Panc1 (cell line): ENCODE measurements at regions not wholly inside any gene's neighbourhood (a gene's known extent, or its start where the extent isn't known, plus 50 kb on each side); places are given as distances from the start of the nearest gene placed in this dataset.

ENCODE experiments used
- ATAC-seq: fragments of 200-7000 bp; cut with Tn5 transposase; 2 replicates; pipeline ENCODE4 v1.9.1; 2020; ENCODE audit warnings: mild to moderate bottlenecking, moderate library complexity
- BruUV-seq: library from RNA; stranded (reverse); fragments of 400-500 nt; replicated peaks from 2 replicates; lab custom pipeline; 2021; lab: Mats Ljungman, UMichigan
- CTCF ChIA-PET: fragments of 300-600 bp; sonication (Branson Sonifier 250); formaldehyde crosslinking; loops from one replicate; lab custom pipeline; 2022; ENCODE audit warnings: antibody characterized with exemption; lab: Charles Lee
- POLR2A ChIA-PET: fragments of 300-600 bp; sonication (Branson Sonifier 250); formaldehyde crosslinking; loops from one replicate; lab custom pipeline; 2022; ENCODE audit warnings: antibody characterized with exemption; lab: Charles Lee
- DNase-seq: peaks from one replicate; pipeline ENCODE4 v3.0.0-alpha.2; 2010; ENCODE audit warnings: low read depth, low spot score
- H3K27ac ChIP-seq: 2 replicates; pipeline ENCODE4 v1.5.1; 2011; ENCODE audit warnings: mild to moderate bottlenecking, low read length, inconsistent platforms
- H3K27me3 ChIP-seq: fragments of 200-500 bp; sonication (Bioruptor generic); 2 replicates; pipeline ENCODE4 v1.6.0; 2014; ENCODE audit warnings: low read length, inconsistent platforms; ENCODE audit not compliant: control insufficient read depth, insufficient read depth
- H3K36me3 ChIP-seq: fragments of 200-500 bp; sonication (Bioruptor generic); 2 replicates; pipeline ENCODE4 v1.5.1; 2014; ENCODE audit warnings: inconsistent platforms, mild to moderate bottlenecking, low read length, moderate library complexity; ENCODE audit not compliant: control insufficient read depth, insufficient read depth
- H3K4me1 ChIP-seq: 2 replicates; pipeline ENCODE4 v1.5.1; 2011; ENCODE audit warnings: inconsistent platforms, mild to moderate bottlenecking, low read length, moderate library complexity; ENCODE audit not compliant: control insufficient read depth, insufficient read depth
- H3K4me3 ChIP-seq, 2 experiments: 2 replicates each; pipeline ENCODE4 v1.5.1; 2011 to 2012; ENCODE audit warnings: low read depth in 2 of 2, low read length in 2 of 2, mild to moderate bottlenecking in 2 of 2, inconsistent platforms in 1 of 2, moderate library complexity in 1 of 2
- H3K9me3 ChIP-seq: fragments of 200-500 bp; sonication (Bioruptor generic); 2 replicates; pipeline ENCODE4 v1.5.1; 2014; ENCODE audit warnings: low read depth, mild to moderate bottlenecking, inconsistent platforms, low read length, moderate library complexity; ENCODE audit not compliant: control insufficient read depth, insufficient read depth
- POLR2AphosphoS5 ChIP-seq: IDR thresholded peaks from 2 replicates; pipeline ENCODE4 v1.6.1; 2012; ENCODE audit warnings: mild to moderate bottlenecking, low read depth, low read length, moderate library complexity
- SIN3A ChIP-seq: IDR thresholded peaks from 2 replicates; pipeline ENCODE4 v1.6.1; 2012; ENCODE audit warnings: low read depth, mild to moderate bottlenecking, low read length, moderate library complexity, borderline replicate concordance; ENCODE audit not compliant: insufficient read depth
- TCF7L2 ChIP-seq: IDR thresholded peaks from 2 replicates; pipeline ENCODE4 v1.6.1; 2011; ENCODE audit warnings: mild to moderate bottlenecking, low read depth, low read length, inconsistent platforms
- in situ Hi-C: cut with HindIII; loops from 2 replicates; pipeline ENCODE4 v1.10.0; 2016; ENCODE audit warnings: low sequenced_read_pairs, low pct_unique_long_range_greater_than_20kb
- intact Hi-C: fragments of 100-400 bp; cut with micrococcal nuclease; formaldehyde crosslinking; loops from one replicate; pipeline ENCODE4 v1.10.0; 2022; ENCODE audit not compliant: unreplicated experiment
- TF ChIP-seq, protein P1 (sequence below): fragments of 450-650 bp; IDR thresholded peaks from 2 replicates; pipeline ENCODE4 v1.5.1; 2017; ENCODE audit warnings: mild to moderate bottlenecking
- TF ChIP-seq, protein P2 (sequence below), 2 experiments: IDR thresholded peaks; 2 replicates each; pipeline ENCODE4 v1.6.1; 2011 to 2012; ENCODE audit warnings: low read depth in 2 of 2, control low read depth in 1 of 2, low read length in 1 of 2, mild to moderate bottlenecking in 1 of 2, moderate library complexity in 1 of 2; ENCODE audit not compliant: insufficient read depth in 1 of 2

DNA sequence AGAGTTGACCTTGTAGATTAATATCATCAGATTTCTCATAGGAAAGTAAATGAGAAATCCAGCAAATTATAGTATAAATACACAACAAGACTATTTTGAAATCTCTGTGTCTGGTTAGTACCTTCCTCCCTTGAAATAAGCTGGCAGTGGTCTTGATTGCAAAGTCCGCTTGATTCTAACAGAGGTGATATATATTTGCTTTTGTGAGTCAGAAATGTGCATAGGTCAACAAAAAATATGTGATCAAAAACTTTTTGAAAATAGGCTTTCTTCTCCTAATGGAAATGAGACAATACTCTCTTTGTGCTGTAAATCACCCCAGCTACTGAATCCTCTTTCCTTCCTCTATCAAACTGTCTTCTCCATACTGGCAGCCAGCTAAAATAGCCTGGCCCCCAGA, 749.2 kb upstream of the CDH10 start:
- no TSS peak for BruUV-seq
- Histone ChIP-seq H3K36me3 (no peaks in the 10 kb centered on the region), H3K27me3 (no peaks in the 10 kb centered on the region), H3K9me3 (no peaks in the 10 kb centered on the region), H3K27ac (no peak overlapping the region), H3K4me1 (no peaks in the 10 kb centered on the region), H3K4me3 (no peak overlapping the region)
- in situ Hi-C loops (no loop called here), intact Hi-C loops (no loop called here)
- POLR2A ChIA-PET: no interaction called here
- ATAC-seq: no peak
- CTCF ChIA-PET: no interaction called here
- TF ChIP-seq, protein P1, sequence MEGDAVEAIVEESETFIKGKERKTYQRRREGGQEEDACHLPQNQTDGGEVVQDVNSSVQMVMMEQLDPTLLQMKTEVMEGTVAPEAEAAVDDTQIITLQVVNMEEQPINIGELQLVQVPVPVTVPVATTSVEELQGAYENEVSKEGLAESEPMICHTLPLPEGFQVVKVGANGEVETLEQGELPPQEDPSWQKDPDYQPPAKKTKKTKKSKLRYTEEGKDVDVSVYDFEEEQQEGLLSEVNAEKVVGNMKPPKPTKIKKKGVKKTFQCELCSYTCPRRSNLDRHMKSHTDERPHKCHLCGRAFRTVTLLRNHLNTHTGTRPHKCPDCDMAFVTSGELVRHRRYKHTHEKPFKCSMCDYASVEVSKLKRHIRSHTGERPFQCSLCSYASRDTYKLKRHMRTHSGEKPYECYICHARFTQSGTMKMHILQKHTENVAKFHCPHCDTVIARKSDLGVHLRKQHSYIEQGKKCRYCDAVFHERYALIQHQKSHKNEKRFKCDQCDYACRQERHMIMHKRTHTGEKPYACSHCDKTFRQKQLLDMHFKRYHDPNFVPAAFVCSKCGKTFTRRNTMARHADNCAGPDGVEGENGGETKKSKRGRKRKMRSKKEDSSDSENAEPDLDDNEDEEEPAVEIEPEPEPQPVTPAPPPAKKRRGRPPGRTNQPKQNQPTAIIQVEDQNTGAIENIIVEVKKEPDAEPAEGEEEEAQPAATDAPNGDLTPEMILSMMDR: no peak
- TF ChIP-seq TCF7L2 (no peak), POLR2AphosphoS5 (no peak), SIN3A (no peak)
- TF ChIP-seq, protein P2, sequence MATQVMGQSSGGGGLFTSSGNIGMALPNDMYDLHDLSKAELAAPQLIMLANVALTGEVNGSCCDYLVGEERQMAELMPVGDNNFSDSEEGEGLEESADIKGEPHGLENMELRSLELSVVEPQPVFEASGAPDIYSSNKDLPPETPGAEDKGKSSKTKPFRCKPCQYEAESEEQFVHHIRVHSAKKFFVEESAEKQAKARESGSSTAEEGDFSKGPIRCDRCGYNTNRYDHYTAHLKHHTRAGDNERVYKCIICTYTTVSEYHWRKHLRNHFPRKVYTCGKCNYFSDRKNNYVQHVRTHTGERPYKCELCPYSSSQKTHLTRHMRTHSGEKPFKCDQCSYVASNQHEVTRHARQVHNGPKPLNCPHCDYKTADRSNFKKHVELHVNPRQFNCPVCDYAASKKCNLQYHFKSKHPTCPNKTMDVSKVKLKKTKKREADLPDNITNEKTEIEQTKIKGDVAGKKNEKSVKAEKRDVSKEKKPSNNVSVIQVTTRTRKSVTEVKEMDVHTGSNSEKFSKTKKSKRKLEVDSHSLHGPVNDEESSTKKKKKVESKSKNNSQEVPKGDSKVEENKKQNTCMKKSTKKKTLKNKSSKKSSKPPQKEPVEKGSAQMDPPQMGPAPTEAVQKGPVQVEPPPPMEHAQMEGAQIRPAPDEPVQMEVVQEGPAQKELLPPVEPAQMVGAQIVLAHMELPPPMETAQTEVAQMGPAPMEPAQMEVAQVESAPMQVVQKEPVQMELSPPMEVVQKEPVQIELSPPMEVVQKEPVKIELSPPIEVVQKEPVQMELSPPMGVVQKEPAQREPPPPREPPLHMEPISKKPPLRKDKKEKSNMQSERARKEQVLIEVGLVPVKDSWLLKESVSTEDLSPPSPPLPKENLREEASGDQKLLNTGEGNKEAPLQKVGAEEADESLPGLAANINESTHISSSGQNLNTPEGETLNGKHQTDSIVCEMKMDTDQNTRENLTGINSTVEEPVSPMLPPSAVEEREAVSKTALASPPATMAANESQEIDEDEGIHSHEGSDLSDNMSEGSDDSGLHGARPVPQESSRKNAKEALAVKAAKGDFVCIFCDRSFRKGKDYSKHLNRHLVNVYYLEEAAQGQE (IDR thresholded peaks at IDR 0.05; ENCODE audit: insufficient read depth in 1 of 2, low read depth in 2 of 2, low read length in 1 of 2): no peak
- DNase-seq: no peak

DNA sequence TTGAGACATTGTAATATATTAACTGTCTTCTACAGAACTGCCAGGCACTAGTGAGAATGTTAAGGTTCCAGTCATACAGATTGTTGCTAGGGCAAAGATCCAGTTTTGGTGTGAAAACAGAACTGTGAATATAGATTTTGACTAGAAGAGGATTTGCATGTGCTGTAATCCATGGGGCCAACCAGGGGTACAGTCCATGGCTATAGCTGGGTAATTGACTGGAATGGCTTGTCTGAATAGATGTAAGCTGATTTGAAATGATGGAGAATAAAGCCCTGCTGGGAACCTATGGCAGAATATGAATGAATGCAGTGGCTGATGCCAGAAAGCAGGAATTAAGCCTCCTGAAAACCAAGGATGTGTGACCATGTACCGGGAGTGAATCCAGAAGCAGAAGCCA, 748.5 kb upstream of the CDH10 start:
- Histone ChIP-seq H3K9me3 (no peaks in the 10 kb centered on the region), H3K27ac (no peak overlapping the region), H3K27me3 (no peaks in the 10 kb centered on the region), H3K4me1 (no peaks in the 10 kb centered on the region), H3K36me3 (no peaks in the 10 kb centered on the region), H3K4me3 (no peak overlapping the region)
- POLR2A ChIA-PET: no interaction called here
- in situ Hi-C loops: no loop called here
- DNase-seq (no peak), ATAC-seq (no peak)
- intact Hi-C loops: no loop called here
- CTCF ChIA-PET: no interaction called here
- no TSS peak for BruUV-seq
- TF ChIP-seq POLR2AphosphoS5 (no peak), SIN3A (no peak), TCF7L2 (no peak)
- TF ChIP-seq, protein P1: no peak
- TF ChIP-seq, protein P2 (IDR thresholded peaks at IDR 0.05; ENCODE audit: insufficient read depth in 1 of 2, low read depth in 2 of 2, low read length in 1 of 2): no peak
